Peyer's patch (tissue), 4 donors: ENCODE measurements at regions not wholly inside any gene's neighbourhood (a gene's known extent, or its start where the extent isn't known, plus 50 kb on each side); places are given as distances from the start of the nearest gene placed in this dataset.
"Not testable (repeated sequence)": the region's sequence is repeated elsewhere in the genome, so short reads cannot be mapped to it uniquely, and the experiment has no call there.

Experiments used
- DNase-seq, 3 donors: peaks; one replicate each; pipeline ENCODE4 v3.0.0-alpha.2; 2017 to 2019
- H3K27ac ChIP-seq, 4 donors: fragments of 200-600 bp; sonication (generic); one replicate each; pipeline ENCODE4 v1.5.1; 2016 to 2019
- H3K27me3 ChIP-seq, 2 donors: fragments of 200-600 bp; sonication (generic); one replicate each; pipeline ENCODE4 v1.5.1; 2019
- H3K36me3 ChIP-seq, 3 donors: fragments of 200-600 bp; sonication (generic); one replicate each; pipeline ENCODE4 v1.5.1; 2016 to 2019
- H3K4me1 ChIP-seq, 4 donors: fragments of 200-600 bp; sonication (generic); one replicate each; pipeline ENCODE4 v1.5.1; 2016 to 2019
- H3K4me3 ChIP-seq, 4 donors: fragments of 200-600 bp; sonication (generic); 1 replicate in 3 of 4; 2 replicates in 1 of 4; pipeline ENCODE4 v1.5.1; 2016 to 2019; ENCODE audit warnings: mild to moderate bottlenecking in 1 of 4
- H3K9me3 ChIP-seq, 4 donors: fragments of 200-600 bp; sonication (generic); one replicate each; pipeline ENCODE4 v1.5.1; 2016 to 2019; ENCODE audit warnings: mild to moderate bottlenecking in 1 of 4
- POLR2A ChIP-seq, 2 donors: fragments of 450-650 bp; IDR thresholded peaks; one replicate each; pipeline ENCODE4 v1.5.1; 2017; ENCODE audit warnings: antibody characterized with exemption in 2 of 2, mild to moderate bottlenecking in 2 of 2, moderate library complexity in 2 of 2
- TF ChIP-seq, protein P1 (sequence below), 6 experiments: fragments of 450-650 bp in 4 of 6; fragments of 200-600 bp in 2 of 6; sonication (generic) in 1 of 6; IDR thresholded peaks; one replicate each; pipeline ENCODE4 v1.5.1; 2017 to 2019; ENCODE audit warnings: antibody characterized with exemption in 6 of 6, mild to moderate bottlenecking in 3 of 6, moderate library complexity in 1 of 6

DNA sequence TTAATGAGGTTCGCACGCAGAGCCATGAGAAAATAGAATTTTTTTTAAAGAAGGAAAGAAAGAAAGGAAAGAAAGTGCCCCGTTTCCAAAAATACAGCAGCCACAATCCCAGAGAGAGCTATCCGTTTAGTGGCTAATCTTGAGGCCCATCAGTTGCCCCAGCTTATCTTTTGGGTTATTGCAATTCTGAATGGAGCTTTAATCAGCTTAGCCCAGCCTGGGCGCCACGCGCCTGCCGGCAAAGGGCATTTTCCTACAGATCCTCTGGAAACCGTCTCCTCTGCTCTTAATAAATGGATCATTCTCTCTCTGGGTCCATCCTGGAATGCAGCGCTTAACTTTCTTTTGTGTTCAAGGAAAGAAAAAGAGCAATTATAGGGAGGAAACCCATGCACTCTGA lies 413.3 kb downstream of the MAFB start:
- no peaks in the 10 kb centered on the region for H3K9me3 ChIP-seq
- no peaks in the 10 kb centered on the region for H3K4me1 ChIP-seq
- no peak overlapping the region for H3K4me3 ChIP-seq
- TF ChIP-seq POLR2A (IDR thresholded peaks at IDR 0.05): no peak
- TF ChIP-seq, protein P1, sequence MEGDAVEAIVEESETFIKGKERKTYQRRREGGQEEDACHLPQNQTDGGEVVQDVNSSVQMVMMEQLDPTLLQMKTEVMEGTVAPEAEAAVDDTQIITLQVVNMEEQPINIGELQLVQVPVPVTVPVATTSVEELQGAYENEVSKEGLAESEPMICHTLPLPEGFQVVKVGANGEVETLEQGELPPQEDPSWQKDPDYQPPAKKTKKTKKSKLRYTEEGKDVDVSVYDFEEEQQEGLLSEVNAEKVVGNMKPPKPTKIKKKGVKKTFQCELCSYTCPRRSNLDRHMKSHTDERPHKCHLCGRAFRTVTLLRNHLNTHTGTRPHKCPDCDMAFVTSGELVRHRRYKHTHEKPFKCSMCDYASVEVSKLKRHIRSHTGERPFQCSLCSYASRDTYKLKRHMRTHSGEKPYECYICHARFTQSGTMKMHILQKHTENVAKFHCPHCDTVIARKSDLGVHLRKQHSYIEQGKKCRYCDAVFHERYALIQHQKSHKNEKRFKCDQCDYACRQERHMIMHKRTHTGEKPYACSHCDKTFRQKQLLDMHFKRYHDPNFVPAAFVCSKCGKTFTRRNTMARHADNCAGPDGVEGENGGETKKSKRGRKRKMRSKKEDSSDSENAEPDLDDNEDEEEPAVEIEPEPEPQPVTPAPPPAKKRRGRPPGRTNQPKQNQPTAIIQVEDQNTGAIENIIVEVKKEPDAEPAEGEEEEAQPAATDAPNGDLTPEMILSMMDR (IDR thresholded peaks at IDR 0.05): no peak
- no peaks in the 10 kb centered on the region for H3K27me3 ChIP-seq
- H3K27ac ChIP-seq: no peak overlapping the region
- no peaks in the 10 kb centered on the region for H3K36me3 ChIP-seq
- no peak for DNase-seq

DNA sequence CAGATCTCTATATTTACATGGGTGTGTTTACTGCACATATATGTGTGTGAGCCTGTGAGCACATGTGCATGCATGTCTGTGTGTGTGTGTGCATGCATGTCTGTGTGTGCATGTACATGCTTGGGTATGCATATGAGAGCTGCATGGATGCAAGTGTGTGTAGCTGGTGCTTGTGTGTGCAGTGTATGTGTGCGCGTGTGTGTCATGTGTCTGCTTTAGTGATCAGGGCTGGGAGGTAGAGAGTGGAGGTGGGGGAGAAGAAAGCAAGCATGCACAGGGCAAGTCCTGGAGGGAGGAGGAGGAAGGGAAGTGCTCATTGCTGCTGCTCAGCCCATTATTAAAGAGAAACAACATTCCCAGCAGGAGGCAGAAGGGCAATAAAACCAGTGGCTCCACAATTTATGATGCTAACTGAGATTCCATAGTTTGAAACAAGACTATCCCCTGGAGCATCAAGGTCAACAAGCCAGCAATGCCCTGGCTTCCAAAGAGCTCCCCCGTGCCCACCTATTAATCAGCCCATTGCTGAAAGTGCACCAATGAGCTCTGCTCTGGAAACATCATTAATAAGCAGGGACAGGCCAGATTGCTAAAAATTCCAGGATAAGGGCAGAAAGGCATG lies 414.0 kb downstream of the MAFB start:
- Histone ChIP-seq H3K4me1 (no peaks in the 10 kb centered on the region), H3K36me3 (no peaks in the 10 kb centered on the region), H3K9me3 (no peaks in the 10 kb centered on the region), H3K27ac (no peak overlapping the region), H3K27me3 (no peaks in the 10 kb centered on the region), H3K4me3 (no peak overlapping the region)
- no peak for DNase-seq
- TF ChIP-seq, protein P1 (IDR thresholded peaks at IDR 0.05): no peak
- TF ChIP-seq POLR2A (IDR thresholded peaks at IDR 0.05): no peak

DNA sequence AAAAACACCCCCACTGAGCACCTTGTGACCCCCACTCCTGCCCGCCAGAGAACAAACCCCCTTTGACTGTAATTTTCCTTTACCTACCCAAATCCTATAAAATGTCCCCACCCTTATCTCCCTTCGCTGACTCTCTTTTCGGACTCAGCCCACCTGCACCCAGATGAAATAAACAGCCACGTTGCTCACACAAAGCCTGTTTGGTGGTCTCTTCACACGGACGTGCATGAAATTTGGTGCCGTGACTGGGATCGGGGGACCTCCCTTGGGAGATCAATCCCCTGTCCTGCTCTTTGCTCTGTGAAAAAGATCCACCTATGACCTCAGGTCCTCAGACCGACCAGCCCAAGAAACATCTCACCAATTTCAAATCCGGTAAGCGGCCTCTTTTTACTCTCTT lies 419.8 kb downstream of the MAFB start:
- H3K27ac ChIP-seq, DNase-seq, H3K4me1 ChIP-seq, H3K4me3 ChIP-seq, H3K36me3 ChIP-seq, H3K9me3 ChIP-seq, H3K27me3 ChIP-seq: not testable (repeated sequence)

DNA sequence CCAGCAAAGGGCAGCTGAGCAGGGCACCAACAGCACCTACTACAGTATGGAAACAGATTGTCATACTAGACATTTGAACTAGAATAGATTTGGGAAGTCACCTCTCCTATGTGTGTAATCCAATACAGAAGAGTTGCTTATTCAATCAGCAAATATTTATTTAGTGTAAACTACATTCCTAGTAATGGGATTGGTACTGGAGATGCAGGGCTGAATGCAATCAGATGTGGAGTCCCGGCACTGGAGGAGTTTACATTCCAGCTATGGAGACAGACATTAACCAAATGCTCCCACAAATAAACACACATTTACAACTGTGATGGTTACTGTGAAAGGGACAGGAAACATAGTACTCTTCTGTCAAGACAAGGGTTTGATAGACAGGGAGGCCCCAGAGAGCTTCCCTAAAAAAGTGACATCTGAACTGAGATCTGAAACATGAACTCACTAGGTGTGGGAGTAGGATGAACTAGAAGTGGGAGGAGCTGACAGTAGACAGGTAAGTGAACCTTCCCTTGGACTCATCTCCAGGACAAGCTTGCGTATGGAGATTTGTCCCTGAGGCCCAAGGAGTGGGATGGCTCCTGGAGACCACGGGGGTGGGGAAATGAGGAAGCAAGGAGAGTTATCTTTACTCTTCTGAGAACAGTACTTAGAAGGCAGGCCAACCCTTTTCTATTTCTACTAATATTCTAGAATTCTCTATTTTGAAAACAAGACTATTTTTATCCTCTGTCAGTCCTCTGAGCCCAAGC lies 420.5 kb downstream of the MAFB start:
- no peak overlapping the region for H3K27ac ChIP-seq
- no peaks in the 10 kb centered on the region for H3K4me1 ChIP-seq
- TF ChIP-seq, protein P1 (IDR thresholded peaks at IDR 0.05): no peak
- TF ChIP-seq POLR2A (IDR thresholded peaks at IDR 0.05): no peak
- no peak overlapping the region for H3K4me3 ChIP-seq
- DNase-seq: no peak
- H3K9me3 ChIP-seq: no peaks in the 10 kb centered on the region
- no peaks in the 10 kb centered on the region for H3K27me3 ChIP-seq
- no peaks in the 10 kb centered on the region for H3K36me3 ChIP-seq

DNA sequence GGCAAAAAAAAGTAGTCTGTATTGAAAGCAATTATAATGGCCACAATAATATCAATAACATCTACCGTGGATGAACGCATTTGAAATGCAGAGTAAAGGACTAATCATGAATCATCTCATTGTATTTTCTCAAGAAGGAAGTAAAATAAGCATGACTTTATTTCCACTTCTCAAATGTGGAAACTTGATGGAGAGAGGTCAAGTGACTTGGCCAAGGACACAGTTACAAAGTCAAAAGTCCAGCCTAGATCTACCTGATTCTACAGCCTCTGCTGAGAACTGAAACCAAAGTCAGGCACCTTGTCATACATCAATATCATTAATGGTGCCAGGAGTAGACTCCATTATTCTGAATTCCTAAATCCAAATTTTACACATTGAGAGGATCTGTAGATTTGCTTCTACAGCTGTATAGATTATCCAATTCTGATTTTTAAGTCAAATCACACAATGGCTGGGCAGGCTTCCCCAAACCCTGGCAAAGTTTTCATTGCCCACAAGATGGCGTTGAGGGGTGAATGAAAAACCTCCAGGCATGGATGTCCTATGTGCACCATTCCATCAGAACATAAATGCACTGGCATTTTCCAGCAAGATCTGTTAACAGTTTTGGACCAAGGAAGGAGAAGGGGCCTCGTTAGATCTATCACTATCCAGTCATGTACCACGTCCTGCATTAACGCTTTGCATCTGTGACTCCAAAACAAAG lies 423.1 kb downstream of the MAFB start:
- H3K9me3 ChIP-seq: no peaks in the 10 kb centered on the region
- H3K27ac ChIP-seq: no peak overlapping the region
- no peaks in the 10 kb centered on the region for H3K36me3 ChIP-seq
- no peak overlapping the region for H3K4me3 ChIP-seq
- H3K27me3 ChIP-seq: no peaks in the 10 kb centered on the region
- peak in 1 of 3 donors; percentile 50 for DNase-seq
- TF ChIP-seq, protein P1 (IDR thresholded peaks at IDR 0.05): peak in 4 of 6 experiments; percentile 15 to 57 (median 48)
- TF ChIP-seq POLR2A (IDR thresholded peaks at IDR 0.05): no peak
- no peaks in the 10 kb centered on the region for H3K4me1 ChIP-seq

DNA sequence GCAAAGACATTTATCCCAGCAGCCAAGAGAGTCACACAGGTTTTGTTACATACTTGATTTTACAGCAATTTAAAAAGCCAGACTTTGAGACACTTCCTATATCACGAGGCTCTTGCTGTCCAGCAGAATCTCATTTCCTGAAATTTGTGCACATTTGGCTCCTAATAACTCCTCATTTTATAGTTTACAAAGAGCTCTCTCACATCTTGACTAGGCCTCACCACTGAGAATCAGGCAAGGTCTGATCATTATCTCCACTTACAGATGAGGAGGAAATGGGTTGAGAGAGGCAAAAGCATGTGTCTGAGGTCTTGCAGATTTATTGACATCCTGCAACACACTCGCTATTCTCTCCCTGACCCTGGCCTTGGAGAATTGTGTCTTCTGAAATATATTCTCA lies 426.8 kb downstream of the MAFB start:
- Histone ChIP-seq H3K36me3 (no peaks in the 10 kb centered on the region), H3K27me3 (no peaks in the 10 kb centered on the region), H3K27ac (no peak overlapping the region), H3K4me1 (no peaks in the 10 kb centered on the region), H3K9me3 (no peaks in the 10 kb centered on the region), H3K4me3 (no peak overlapping the region)
- TF ChIP-seq, protein P1 (IDR thresholded peaks at IDR 0.05): no peak
- TF ChIP-seq POLR2A (IDR thresholded peaks at IDR 0.05): no peak
- no peak for DNase-seq
